ES-I3 (cell line): ENCODE measurements at regions not wholly inside any gene's neighbourhood (a gene's known extent, or its start where the extent isn't known, plus 50 kb on each side); places are given as distances from the start of the nearest gene placed in this dataset.

Experiments
- H3K36me3 ChIP-seq: 2 replicates; pipeline ENCODE4 v1.6.1; 2013; ENCODE audit warnings: mild to moderate bottlenecking, low read length, control low read depth, moderate library complexity; ENCODE audit not compliant: insufficient read depth
- H3K4me1 ChIP-seq: 2 replicates; pipeline ENCODE4 v1.6.1; 2013; ENCODE audit warnings: mild to moderate bottlenecking, control low read depth, low read length; ENCODE audit not compliant: insufficient read depth
- H3K9ac ChIP-seq: 2 replicates; pipeline ENCODE4 v1.6.1; 2013; ENCODE audit warnings: low read depth, mild to moderate bottlenecking, low read length, moderate library complexity
- H3K9me3 ChIP-seq: 2 replicates; pipeline ENCODE4 v1.6.1; 2013; ENCODE audit warnings: mild to moderate bottlenecking, low read length, moderate library complexity; ENCODE audit not compliant: control insufficient read depth, insufficient read depth

DNA sequence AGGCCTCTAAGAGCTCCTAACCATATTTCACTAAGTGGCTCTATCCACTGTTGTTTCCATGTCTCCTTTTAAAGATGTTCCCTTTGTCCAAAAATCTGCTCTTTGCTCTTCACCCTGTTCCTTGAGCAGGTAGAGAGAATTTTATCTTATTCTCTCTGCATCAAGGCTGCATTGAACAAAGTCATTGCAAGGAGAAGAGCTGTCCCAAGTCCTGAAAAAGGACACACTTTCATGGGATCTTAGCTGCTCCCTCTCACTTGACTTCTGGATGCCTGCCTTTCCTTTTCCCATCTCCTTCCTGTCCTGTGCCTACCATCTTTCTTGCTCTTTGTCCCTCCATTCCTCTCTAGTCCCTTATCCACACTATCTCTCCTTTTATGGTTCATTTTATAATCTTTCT, 235.2 kb upstream of the THSD7B start:
- no peaks in the 10 kb centered on the region for H3K4me1 ChIP-seq
- no peaks in the 10 kb centered on the region for H3K36me3 ChIP-seq
- no peaks in the 10 kb centered on the region for H3K9me3 ChIP-seq
- no peak overlapping the region for H3K9ac ChIP-seq

DNA sequence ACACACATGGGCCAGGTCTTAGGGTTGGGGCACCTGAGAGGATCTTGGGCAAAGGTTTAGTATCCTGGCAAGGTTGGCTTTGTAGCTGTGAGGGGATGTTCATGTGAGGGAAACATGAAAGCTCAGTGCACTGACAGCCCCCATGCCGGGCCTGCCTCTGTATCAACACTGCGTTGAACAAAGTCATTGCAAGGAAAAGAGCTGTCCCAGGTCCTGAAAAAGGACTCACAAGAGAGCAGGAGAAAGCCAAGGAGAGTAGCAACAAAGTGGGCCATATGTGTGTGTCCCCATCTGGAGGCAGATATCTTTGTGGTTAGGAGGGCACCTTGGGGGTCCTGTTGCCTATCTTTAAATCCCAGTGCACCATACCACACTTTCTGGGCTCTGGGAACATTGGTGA, 237.8 kb upstream of the THSD7B start:
- Histone ChIP-seq H3K9ac (no peak overlapping the region), H3K36me3 (no peaks in the 10 kb centered on the region), H3K4me1 (no peaks in the 10 kb centered on the region), H3K9me3 (no peaks in the 10 kb centered on the region)

GRCh38 chr2:136522724-136523123, 242.6 kb upstream of the THSD7B start:
- Histone ChIP-seq H3K9me3 (no peaks in the 10 kb centered on the region), H3K36me3 (no peaks in the 10 kb centered on the region), H3K4me1 (no peaks in the 10 kb centered on the region), H3K9ac (no peak overlapping the region)

- no peaks in the 10 kb centered on the region for H3K36me3 ChIP-seq
- H3K4me1 ChIP-seq = no peaks in the 10 kb centered on the region
- H3K9me3 ChIP-seq = no peaks in the 10 kb centered on the region
- H3K9ac ChIP-seq = no peak overlapping the region
Observed at GRCh38 chr2:136517716-136518115, 247.6 kb upstream of the THSD7B start.

GRCh38 chr2:136510244-136510643, 255.1 kb upstream of the THSD7B start:
- no peak overlapping the region for H3K9ac ChIP-seq
- no peaks in the 10 kb centered on the region for H3K9me3 ChIP-seq
- no peaks in the 10 kb centered on the region for H3K4me1 ChIP-seq
- no peaks in the 10 kb centered on the region for H3K36me3 ChIP-seq

DNA sequence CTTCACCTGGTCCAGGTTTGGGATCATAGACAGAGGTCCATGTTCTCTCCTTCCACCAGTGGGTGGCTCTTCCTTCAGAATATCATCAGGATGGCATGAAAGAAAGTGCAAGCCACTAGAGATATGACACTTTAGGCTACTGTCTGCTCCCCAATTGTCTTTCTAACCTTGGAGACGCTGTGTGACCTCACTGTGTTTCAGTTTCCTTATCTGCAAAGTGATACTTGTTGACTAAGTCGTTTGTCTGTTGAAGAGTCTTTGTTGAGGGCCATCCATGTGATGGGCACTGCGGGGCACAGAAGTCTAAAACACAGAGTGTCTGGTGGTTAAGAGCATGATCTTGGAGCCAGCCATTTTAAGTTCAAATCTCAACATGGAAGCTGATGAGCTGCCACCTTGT, 259.9 kb upstream of the THSD7B start:
- H3K9me3 ChIP-seq = no peaks in the 10 kb centered on the region
- H3K4me1 ChIP-seq = no peaks in the 10 kb centered on the region
- no peaks in the 10 kb centered on the region for H3K36me3 ChIP-seq
- H3K9ac ChIP-seq = no peak overlapping the region; the same call in 1 of the 2 replicates

- no peaks in the 10 kb centered on the region for H3K4me1 ChIP-seq
- H3K36me3 ChIP-seq = no peaks in the 10 kb centered on the region
- no peaks in the 10 kb centered on the region for H3K9me3 ChIP-seq
- H3K9ac ChIP-seq = no peak overlapping the region
Observed at GRCh38 chr2:136502660-136503059, 262.7 kb upstream of the THSD7B start.

- Histone ChIP-seq H3K9ac (no peak overlapping the region), H3K4me1 (no peaks in the 10 kb centered on the region), H3K36me3 (no peaks in the 10 kb centered on the region), H3K9me3 (no peaks in the 10 kb centered on the region)
Observed at GRCh38 chr2:136497709-136498108, 267.6 kb upstream of the THSD7B start.

DNA sequence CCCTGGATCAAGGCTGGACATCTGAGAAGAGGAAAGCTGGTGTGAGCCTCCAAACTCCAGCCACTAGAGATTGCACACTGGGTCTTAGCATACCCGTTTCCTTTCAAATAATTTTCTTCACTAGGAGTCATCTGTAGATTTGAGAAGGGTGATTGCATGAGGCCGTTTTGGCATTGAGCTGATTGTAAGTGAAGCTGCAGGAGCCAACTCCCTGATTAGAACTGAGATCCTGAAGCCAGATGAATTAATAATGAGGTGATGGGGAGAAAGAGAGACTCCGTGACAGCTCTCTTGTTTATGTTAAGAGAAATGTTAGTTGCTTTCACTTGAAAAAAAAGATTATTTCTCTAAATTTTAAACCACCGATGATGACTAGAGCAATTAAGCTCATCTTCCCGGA, 268.4 kb upstream of the THSD7B start:
- H3K36me3 ChIP-seq = no peaks in the 10 kb centered on the region
- no peaks in the 10 kb centered on the region for H3K4me1 ChIP-seq
- H3K9me3 ChIP-seq = no peaks in the 10 kb centered on the region
- H3K9ac ChIP-seq = no peak overlapping the region

- no peaks in the 10 kb centered on the region for H3K36me3 ChIP-seq
- H3K4me1 ChIP-seq = no peaks in the 10 kb centered on the region
- H3K9ac ChIP-seq = no peak overlapping the region
- H3K9me3 ChIP-seq = no peaks in the 10 kb centered on the region
Observed at GRCh38 chr2:136495636-136496035, 269.7 kb upstream of the THSD7B start.

- no peaks in the 10 kb centered on the region for H3K9me3 ChIP-seq
- no peaks in the 10 kb centered on the region for H3K36me3 ChIP-seq
- no peak overlapping the region for H3K9ac ChIP-seq
- H3K4me1 ChIP-seq = no peaks in the 10 kb centered on the region
Observed at GRCh38 chr2:136492901-136493300, 272.4 kb upstream of the THSD7B start.

GRCh38 chr2:136490100-136490499, 275.2 kb upstream of the THSD7B start:
- Histone ChIP-seq H3K9me3 (no peaks in the 10 kb centered on the region), H3K36me3 (no peaks in the 10 kb centered on the region), H3K4me1 (no peaks in the 10 kb centered on the region), H3K9ac (no peak overlapping the region)

DNA sequence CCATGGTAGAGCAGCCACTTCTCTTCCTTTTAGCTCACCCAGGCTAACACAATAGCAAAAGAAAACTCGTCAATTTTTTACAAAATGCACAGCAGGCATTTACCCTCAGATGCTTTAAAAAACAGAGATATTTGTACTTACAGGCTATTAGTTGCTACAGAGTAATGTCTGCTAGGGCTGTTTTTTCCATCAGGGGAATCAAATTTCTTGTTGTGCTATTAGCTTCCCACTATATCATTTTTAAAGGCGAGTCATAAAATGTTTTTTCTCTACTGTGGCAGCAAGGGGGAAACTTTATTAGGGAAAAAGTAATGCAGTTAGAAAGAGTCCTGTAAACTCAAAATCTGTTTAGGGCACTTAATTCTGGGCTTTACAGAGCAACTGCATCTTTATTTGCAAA, 277.9 kb upstream of the THSD7B start:
- no peaks in the 10 kb centered on the region for H3K9me3 ChIP-seq
- H3K4me1 ChIP-seq = no peaks in the 10 kb centered on the region
- no peak overlapping the region for H3K9ac ChIP-seq

DNA sequence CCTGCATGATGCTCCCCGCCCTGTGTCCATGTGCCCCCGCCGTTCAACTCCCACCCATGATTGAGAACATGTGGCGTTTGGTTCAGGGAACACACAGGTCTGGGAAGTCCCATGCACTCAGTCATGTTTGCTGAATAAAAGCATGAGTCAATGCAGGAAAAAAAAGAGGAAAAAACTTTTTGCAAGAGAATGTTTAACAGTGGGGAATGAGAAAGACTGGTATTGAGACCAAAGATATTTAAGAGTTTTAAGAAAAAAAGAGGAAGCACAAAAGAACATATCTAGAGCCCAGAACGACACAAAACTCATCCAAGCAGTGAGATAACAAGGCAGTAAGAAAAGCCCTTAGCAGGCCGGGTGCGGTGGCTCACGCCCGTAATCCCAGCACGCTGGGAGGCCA, 279.2 kb upstream of the THSD7B start:
- Histone ChIP-seq H3K9me3 (no peaks in the 10 kb centered on the region), H3K4me1 (no peaks in the 10 kb centered on the region), H3K36me3 (no peaks in the 10 kb centered on the region), H3K9ac (no peak overlapping the region)

More for the DNA sequence above, 277.9 kb upstream of the THSD7B start:
- H3K36me3 ChIP-seq = no peaks in the 10 kb centered on the region

DNA sequence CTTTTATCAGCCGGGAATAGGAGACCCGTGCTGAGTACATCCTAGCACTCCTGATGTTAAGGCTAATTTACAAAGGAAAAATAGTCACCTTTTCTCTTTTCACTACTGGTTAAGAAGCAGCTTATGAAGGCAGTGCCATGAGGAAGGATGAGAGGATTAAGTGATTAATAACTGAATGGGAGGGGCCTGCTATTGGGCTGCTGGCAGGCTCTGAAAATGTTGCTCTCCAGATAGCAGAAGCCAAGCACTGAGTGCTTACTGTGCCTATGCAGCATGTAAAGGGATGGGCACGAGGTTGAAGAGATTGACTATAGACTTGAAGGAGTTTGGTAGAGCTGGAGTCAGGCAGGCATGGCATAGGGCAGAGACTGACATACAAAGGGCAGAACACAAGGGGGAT, 282.4 kb upstream of the THSD7B start:
- H3K4me1 ChIP-seq = no peaks in the 10 kb centered on the region
- H3K36me3 ChIP-seq = no peaks in the 10 kb centered on the region
- H3K9me3 ChIP-seq = no peaks in the 10 kb centered on the region
- no peak overlapping the region for H3K9ac ChIP-seq

GRCh38 chr2:136482006-136482405, 283.3 kb upstream of the THSD7B start:
- no peaks in the 10 kb centered on the region for H3K4me1 ChIP-seq
- H3K9ac ChIP-seq = no peak overlapping the region
- H3K36me3 ChIP-seq = no peaks in the 10 kb centered on the region
- no peaks in the 10 kb centered on the region for H3K9me3 ChIP-seq
